ENCODE measurements at regions not wholly inside any gene's neighbourhood (a gene's known extent, or its start where the extent isn't known, plus 50 kb on each side); places are given as distances from the start of the nearest gene placed in this dataset.

DNA sequence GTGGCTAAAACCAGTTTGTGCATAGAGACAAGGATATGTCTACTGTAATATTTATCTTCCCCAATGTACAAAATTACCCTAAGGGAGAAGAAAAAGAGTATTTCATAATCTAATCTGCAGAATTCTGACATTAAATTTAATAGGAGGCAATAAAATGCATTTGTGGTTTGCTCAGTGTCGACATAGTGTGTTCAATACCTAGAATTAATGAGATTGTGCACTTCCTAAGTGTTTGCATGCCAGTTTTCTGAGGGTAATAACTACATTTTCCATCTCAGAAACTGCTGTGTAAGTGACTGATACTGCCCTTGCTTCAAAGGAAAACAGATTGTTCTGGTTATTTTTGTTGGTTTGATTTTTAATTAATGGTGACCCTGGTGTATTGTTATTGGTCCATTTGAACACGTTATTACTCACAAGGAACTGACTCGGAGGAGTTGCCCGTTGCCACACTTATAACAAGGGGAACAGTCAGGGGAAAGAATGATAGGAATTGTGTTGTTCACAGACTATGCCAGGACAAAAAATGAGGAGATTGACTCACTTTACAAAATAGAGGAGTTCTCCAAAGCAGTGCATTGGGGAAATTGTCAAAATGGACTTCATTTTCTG lies 960.3 kb upstream of the TMEM132C start:
- TF ChIP-seq EZH2phosphoT487 (IDR thresholded peaks at IDR 0.05; ENCODE audit: borderline replicate concordance, low read depth, low read length), result no peak
- TF ChIP-seq, protein P1, sequence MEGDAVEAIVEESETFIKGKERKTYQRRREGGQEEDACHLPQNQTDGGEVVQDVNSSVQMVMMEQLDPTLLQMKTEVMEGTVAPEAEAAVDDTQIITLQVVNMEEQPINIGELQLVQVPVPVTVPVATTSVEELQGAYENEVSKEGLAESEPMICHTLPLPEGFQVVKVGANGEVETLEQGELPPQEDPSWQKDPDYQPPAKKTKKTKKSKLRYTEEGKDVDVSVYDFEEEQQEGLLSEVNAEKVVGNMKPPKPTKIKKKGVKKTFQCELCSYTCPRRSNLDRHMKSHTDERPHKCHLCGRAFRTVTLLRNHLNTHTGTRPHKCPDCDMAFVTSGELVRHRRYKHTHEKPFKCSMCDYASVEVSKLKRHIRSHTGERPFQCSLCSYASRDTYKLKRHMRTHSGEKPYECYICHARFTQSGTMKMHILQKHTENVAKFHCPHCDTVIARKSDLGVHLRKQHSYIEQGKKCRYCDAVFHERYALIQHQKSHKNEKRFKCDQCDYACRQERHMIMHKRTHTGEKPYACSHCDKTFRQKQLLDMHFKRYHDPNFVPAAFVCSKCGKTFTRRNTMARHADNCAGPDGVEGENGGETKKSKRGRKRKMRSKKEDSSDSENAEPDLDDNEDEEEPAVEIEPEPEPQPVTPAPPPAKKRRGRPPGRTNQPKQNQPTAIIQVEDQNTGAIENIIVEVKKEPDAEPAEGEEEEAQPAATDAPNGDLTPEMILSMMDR (conservative IDR thresholded peaks at IDR 0.05; ENCODE audit: low read length), result no peak
